GM12878 (cell line): ENCODE measurements at regions not wholly inside any gene's neighbourhood (a gene's known extent, or its start where the extent isn't known, plus 50 kb on each side); places are given as distances from the start of the nearest gene placed in this dataset.

ENCODE experiments used
- ATAC-seq: fragments of 200-7000 bp; cut with Tn5 transposase; 3 replicates; pipeline ENCODE4 v1.9.1; 2020; ENCODE audit warnings: mild to moderate bottlenecking, moderate library complexity
- BruUV-seq: library from RNA; stranded (reverse); fragments of 400-500 nt; replicated peaks from 2 replicates; lab custom pipeline; 2021; lab: Mats Ljungman, UMichigan
- CTCF ChIA-PET: fragments of 300-600 bp; sonication (Branson Sonifier 250); formaldehyde crosslinking; extraction: SDS; loops from one replicate; lab custom pipeline; 2021; ENCODE audit warnings: inconsistent platforms; lab: Yijun Ruan, JAX
- POLR2A ChIA-PET: fragments of 350-600 bp; formaldehyde crosslinking; extraction: SDS; loops from one replicate; lab custom pipeline; 2021; ENCODE audit warnings: inconsistent platforms; lab: Charles Lee
- RAD21 ChIA-PET: fragments of 300-600 bp; sonication (Branson Sonifier 250); formaldehyde crosslinking; loops from one replicate; lab custom pipeline; 2023; ENCODE audit warnings: antibody characterized with exemption; ENCODE audit not compliant: unreplicated experiment; lab: Charles Lee
- SMC1A ChIA-PET: fragments of 300-600 bp; sonication (Branson Sonifier 250); formaldehyde crosslinking; loops from one replicate; lab custom pipeline; 2023; ENCODE audit not compliant: unreplicated experiment, uncharacterized antibody; lab: Charles Lee
- DNase-seq: peaks from one replicate; pipeline ENCODE4 v3.0.0-alpha.2; 2011; ENCODE audit warnings: low read depth, low spot score
- FAIRE-seq: peaks from 3 replicates; lab custom pipeline; 2011; peaks lifted over from hg19 to GRCh38; lab: Jason Lieb, UNC
- H2AFZ ChIP-seq: 2 replicates; pipeline ENCODE4 v1.6.0; 2011; ENCODE audit warnings: low read depth, low read length, control low read depth; ENCODE audit not compliant: control insufficient read depth
- H3K27ac ChIP-seq: 2 replicates; pipeline ENCODE4 v1.5.1; 2011; ENCODE audit warnings: control low read depth; ENCODE audit not compliant: control insufficient read depth, insufficient read depth
- H3K27me3 ChIP-seq, 2 experiments: replicated peaks in 1 of 2; 2 replicates each; pipeline versions ENCODE4 v1.6.0 to v1.6.1; 2011; ENCODE audit warnings: low read length in 1 of 2; ENCODE audit not compliant: control insufficient read depth in 2 of 2, insufficient read depth in 2 of 2
- H3K36me3 ChIP-seq, 2 experiments: 2 replicates each; pipeline ENCODE4 v1.5.1; 2011; ENCODE audit warnings: low read length in 1 of 2; ENCODE audit not compliant: control insufficient read depth in 2 of 2, insufficient read depth in 2 of 2
- H3K4me1 ChIP-seq: 2 replicates; pipeline ENCODE4 v1.6.1; 2011; ENCODE audit warnings: mild to moderate bottlenecking, low read length, moderate library complexity, mixed read lengths; ENCODE audit not compliant: control insufficient read depth, insufficient read depth
- H3K4me2 ChIP-seq: 2 replicates; pipeline ENCODE4 v1.6.0; 2011; ENCODE audit warnings: control low read depth; ENCODE audit not compliant: control insufficient read depth, insufficient read depth
- H3K4me3 ChIP-seq: fragments of 200-600 bp; sonication (generic); 2 replicates; pipeline ENCODE4 v1.5.1; 2016
- H3K79me2 ChIP-seq: 2 replicates; pipeline ENCODE4 v1.6.0; 2011; ENCODE audit warnings: low read length; ENCODE audit not compliant: control insufficient read depth, insufficient read depth
- H3K9ac ChIP-seq: 2 replicates; pipeline ENCODE4 v1.8.0; 2011; ENCODE audit warnings: low read length, control low read depth, mixed read lengths; ENCODE audit not compliant: control insufficient read depth, insufficient read depth
- H3K9me3 ChIP-seq: replicated peaks from 3 replicates; pipeline ENCODE4 v1.5.1; 2011; ENCODE audit warnings: mild to moderate bottlenecking, low read length; ENCODE audit not compliant: control insufficient read depth, insufficient read depth
- H4K20me1 ChIP-seq: 2 replicates; pipeline ENCODE4 v1.6.0; 2011; ENCODE audit not compliant: control insufficient read depth, insufficient read depth
- BCL11A ChIP-seq: IDR thresholded peaks from 2 replicates; pipeline ENCODE4 v1.6.1; 2011; ENCODE audit warnings: low read depth, low read length
- CBX3 ChIP-seq: fragments of 200-600 bp; sonication (generic); IDR thresholded peaks from 2 replicates; pipeline ENCODE4 v1.6.1; 2016; ENCODE audit warnings: low read depth, borderline replicate concordance
- CEBPB ChIP-seq, 2 experiments: fragments of 150-350 bp in 1 of 2; IDR thresholded peaks; 2 replicates each; pipeline ENCODE4 v1.6.1; 2012 to 2014; ENCODE audit warnings: low read depth in 2 of 2, low read length in 2 of 2, borderline replicate concordance in 1 of 2, inconsistent platforms in 1 of 2
- ESRRA ChIP-seq: IDR thresholded peaks from 2 replicates; pipeline ENCODE4 v1.6.1; 2012; ENCODE audit warnings: mild to moderate bottlenecking, low read length, improper control_type of control experiment
- FOXK2 ChIP-seq: fragments of 450-650 bp; IDR thresholded peaks from 2 replicates; pipeline ENCODE4 v1.6.1; 2017; ENCODE audit warnings: mild to moderate bottlenecking, moderate library complexity
- HSF1 ChIP-seq: fragments of 150-350 bp; IDR thresholded peaks from 2 replicates; pipeline ENCODE4 v1.6.1; 2014; ENCODE audit warnings: mild to moderate bottlenecking, low read depth, low read length
- KDM1A ChIP-seq: fragments of 200-600 bp; sonication (generic); IDR thresholded peaks from 2 replicates; pipeline ENCODE4 v1.6.1; 2016; ENCODE audit warnings: borderline replicate concordance
- LARP7 ChIP-seq: fragments of 450-650 bp; IDR thresholded peaks from 2 replicates; pipeline ENCODE4 v1.6.1; 2017; ENCODE audit warnings: mild to moderate bottlenecking
- MEF2B ChIP-seq: fragments of 450-650 bp; IDR thresholded peaks from 2 replicates; pipeline ENCODE4 v1.6.1; 2018; ENCODE audit warnings: mild to moderate bottlenecking, moderate library complexity; ENCODE audit not compliant: partially characterized antibody, poor library complexity, severe bottlenecking
- RBBP5 ChIP-seq: fragments of 200-600 bp; sonication (generic); conservative IDR thresholded peaks from 2 replicates; pipeline ENCODE4 v1.6.1; 2016
- RELA ChIP-seq: fragments of 450-650 bp; IDR thresholded peaks from 2 replicates; pipeline ENCODE4 v1.8.0; 2014; ENCODE audit warnings: borderline replicate concordance; ENCODE audit not compliant: partially characterized antibody
- SMARCA5 ChIP-seq: fragments of 450-650 bp; IDR thresholded peaks from 2 replicates; pipeline ENCODE4 v1.6.1; 2017; ENCODE audit warnings: mild to moderate bottlenecking
- STAT1 ChIP-seq: fragments of 450-650 bp; conservative IDR thresholded peaks from 2 replicates; pipeline ENCODE4 v1.6.1; 2014; ENCODE audit warnings: antibody characterized with exemption, mild to moderate bottlenecking
- SUPT20H ChIP-seq: IDR thresholded peaks from 2 replicates; pipeline ENCODE4 v1.6.1; 2011; ENCODE audit warnings: low read depth, mild to moderate bottlenecking, low read length, moderate library complexity, borderline replicate concordance; ENCODE audit not compliant: control insufficient read depth
- USF2 ChIP-seq: IDR thresholded peaks from 2 replicates; pipeline ENCODE4 v1.6.1; 2011; ENCODE audit warnings: low read depth, low read length, improper control_type of control experiment, borderline replicate concordance
- YBX1 ChIP-seq: fragments of 450-650 bp; IDR thresholded peaks from 2 replicates; pipeline ENCODE4 v1.6.1; 2016; ENCODE audit warnings: antibody characterized with exemption
- ZNF622 ChIP-seq: fragments of 450-650 bp; IDR thresholded peaks from 2 replicates; pipeline ENCODE4 v1.6.1; 2017; ENCODE audit warnings: mild to moderate bottlenecking, inconsistent platforms
- ZSCAN29 ChIP-seq: fragments of 450-650 bp; IDR thresholded peaks from 2 replicates; pipeline ENCODE4 v1.6.1; 2017; ENCODE audit warnings: mild to moderate bottlenecking, moderate library complexity
- WGBS: methylation state at CpG from one replicate; pipeline ENCODE4 v1.1.6; 2016; ENCODE audit warnings: low lambda C conversion rate; ENCODE audit not compliant: insufficient replicate concordance, insufficient coverage; ENCODE audit errors: missing lambda C conversion rate; 5-methylcytosine and 5-hydroxymethylcytosine counted together
- in situ Hi-C: fragments of 300-500 bp; cut with MboI; formaldehyde crosslinking; loops from 9 replicates; pipeline ENCODE4 v1.14.3; 2018; ENCODE audit warnings: mixed read lengths
- intact Hi-C: fragments of 100-400 bp; cut with micrococcal nuclease; formaldehyde crosslinking; loops from one replicate; pipeline ENCODE4 v1.14.2; 2022; ENCODE audit not compliant: unreplicated experiment
- TF ChIP-seq, protein P1 (sequence below): IDR thresholded peaks from 2 replicates; pipeline ENCODE4 v1.6.1; 2012; ENCODE audit warnings: low read length, inconsistent platforms
- TF ChIP-seq, protein P2 (sequence below): IDR thresholded peaks from 2 replicates; pipeline ENCODE4 v1.6.1; 2012; ENCODE audit warnings: mild to moderate bottlenecking, low read depth, low read length

DNA sequence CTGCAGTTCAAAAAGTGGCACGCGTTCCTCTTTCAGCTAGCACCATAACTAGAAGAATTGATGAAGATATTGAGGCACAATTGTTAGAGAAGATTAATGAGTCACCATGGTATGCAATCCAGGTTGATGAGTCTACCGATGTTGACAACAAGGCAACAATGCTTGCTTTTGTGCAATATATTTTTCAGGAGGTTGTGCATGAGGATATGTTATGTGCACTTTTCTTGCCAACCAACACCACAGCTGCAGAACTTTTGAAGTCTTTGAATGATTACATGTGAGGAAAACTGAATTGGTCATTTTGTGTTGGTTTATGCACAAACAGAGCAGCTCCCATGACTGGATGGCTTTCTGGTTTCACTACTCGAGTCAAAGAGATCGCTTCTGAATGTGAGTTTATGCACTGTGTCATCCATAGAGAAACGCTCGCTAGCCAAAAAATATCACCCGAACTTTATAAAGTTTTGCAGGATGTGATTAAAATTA, 129.3 kb upstream of the SLC24A3 start:
- no peak overlapping the region for H3K4me3 ChIP-seq
- in situ Hi-C loops: no loop called here
- CTCF ChIA-PET: interaction anchor here (0.9 to 2.2 kb wide), 5 partner anchors 9 to 122 kb away, joined by 3 to 9 read pairs (median 3); no protein-coding TSS in a partner anchor
- SMC1A ChIA-PET: interaction anchor here (0.6 to 1.2 kb wide), 3 partner anchors 9 to 102 kb away, joined by 3 to 4 read pairs (median 3); no protein-coding TSS in a partner anchor
- intact Hi-C loops: no loop called here
- no peaks in the 10 kb centered on the region for H4K20me1 ChIP-seq
- no peaks in the 10 kb centered on the region for H3K9me3 ChIP-seq
- DNase-seq (no peak), ATAC-seq (no peak), FAIRE-seq (no peak)
- no peaks in the 10 kb centered on the region for H3K79me2 ChIP-seq
- H2AFZ ChIP-seq: no peak overlapping the region
- H3K27me3 ChIP-seq: no peaks in the 10 kb centered on the region
- WGBS: 64% methylated on average over 8 of the region's 8 CpGs
- no peaks in the 10 kb centered on the region for H3K36me3 ChIP-seq
- TF ChIP-seq ZSCAN29 (no peak), RBBP5 (no peak), MEF2B (no peak), SMARCA5 (no peak), USF2 (no peak), KDM1A (no peak), HSF1 (no peak), CBX3 (no peak), YBX1 (no peak), BCL11A (no peak), SUPT20H (no peak), RELA (no peak), ZNF622 (no peak), FOXK2 (no peak), STAT1 (no peak), LARP7 (no peak), CEBPB (IDR thresholded peaks at IDR 0.05; ENCODE audit: borderline replicate concordance in 1 of 2, low read depth in 2 of 2, low read length in 2 of 2) (no peak), ESRRA (no peak)
- TF ChIP-seq, protein P1, sequence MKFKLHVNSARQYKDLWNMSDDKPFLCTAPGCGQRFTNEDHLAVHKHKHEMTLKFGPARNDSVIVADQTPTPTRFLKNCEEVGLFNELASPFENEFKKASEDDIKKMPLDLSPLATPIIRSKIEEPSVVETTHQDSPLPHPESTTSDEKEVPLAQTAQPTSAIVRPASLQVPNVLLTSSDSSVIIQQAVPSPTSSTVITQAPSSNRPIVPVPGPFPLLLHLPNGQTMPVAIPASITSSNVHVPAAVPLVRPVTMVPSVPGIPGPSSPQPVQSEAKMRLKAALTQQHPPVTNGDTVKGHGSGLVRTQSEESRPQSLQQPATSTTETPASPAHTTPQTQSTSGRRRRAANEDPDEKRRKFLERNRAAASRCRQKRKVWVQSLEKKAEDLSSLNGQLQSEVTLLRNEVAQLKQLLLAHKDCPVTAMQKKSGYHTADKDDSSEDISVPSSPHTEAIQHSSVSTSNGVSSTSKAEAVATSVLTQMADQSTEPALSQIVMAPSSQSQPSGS: no peak
- TF ChIP-seq, protein P2, sequence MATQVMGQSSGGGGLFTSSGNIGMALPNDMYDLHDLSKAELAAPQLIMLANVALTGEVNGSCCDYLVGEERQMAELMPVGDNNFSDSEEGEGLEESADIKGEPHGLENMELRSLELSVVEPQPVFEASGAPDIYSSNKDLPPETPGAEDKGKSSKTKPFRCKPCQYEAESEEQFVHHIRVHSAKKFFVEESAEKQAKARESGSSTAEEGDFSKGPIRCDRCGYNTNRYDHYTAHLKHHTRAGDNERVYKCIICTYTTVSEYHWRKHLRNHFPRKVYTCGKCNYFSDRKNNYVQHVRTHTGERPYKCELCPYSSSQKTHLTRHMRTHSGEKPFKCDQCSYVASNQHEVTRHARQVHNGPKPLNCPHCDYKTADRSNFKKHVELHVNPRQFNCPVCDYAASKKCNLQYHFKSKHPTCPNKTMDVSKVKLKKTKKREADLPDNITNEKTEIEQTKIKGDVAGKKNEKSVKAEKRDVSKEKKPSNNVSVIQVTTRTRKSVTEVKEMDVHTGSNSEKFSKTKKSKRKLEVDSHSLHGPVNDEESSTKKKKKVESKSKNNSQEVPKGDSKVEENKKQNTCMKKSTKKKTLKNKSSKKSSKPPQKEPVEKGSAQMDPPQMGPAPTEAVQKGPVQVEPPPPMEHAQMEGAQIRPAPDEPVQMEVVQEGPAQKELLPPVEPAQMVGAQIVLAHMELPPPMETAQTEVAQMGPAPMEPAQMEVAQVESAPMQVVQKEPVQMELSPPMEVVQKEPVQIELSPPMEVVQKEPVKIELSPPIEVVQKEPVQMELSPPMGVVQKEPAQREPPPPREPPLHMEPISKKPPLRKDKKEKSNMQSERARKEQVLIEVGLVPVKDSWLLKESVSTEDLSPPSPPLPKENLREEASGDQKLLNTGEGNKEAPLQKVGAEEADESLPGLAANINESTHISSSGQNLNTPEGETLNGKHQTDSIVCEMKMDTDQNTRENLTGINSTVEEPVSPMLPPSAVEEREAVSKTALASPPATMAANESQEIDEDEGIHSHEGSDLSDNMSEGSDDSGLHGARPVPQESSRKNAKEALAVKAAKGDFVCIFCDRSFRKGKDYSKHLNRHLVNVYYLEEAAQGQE: no peak
- BruUV-seq: no TSS peak
- no peaks in the 10 kb centered on the region for H3K4me1 ChIP-seq
- POLR2A ChIA-PET: no interaction called here
- RAD21 ChIA-PET: no interaction called here
- no peak overlapping the region for H3K27ac ChIP-seq
- H3K4me2 ChIP-seq: no peak overlapping the region
- no peak overlapping the region for H3K9ac ChIP-seq
